IgD-negative memory B cell (primary cell): ENCODE measurements at regions not wholly inside any gene's neighbourhood (a gene's known extent, or its start where the extent isn't known, plus 50 kb on each side); places are given as distances from the start of the nearest gene placed in this dataset.
"Not testable (repeated sequence)": the region's sequence is repeated elsewhere in the genome, so short reads cannot be mapped to it uniquely, and the experiment has no call there.

Source experiments
- H3K27ac Mint-ChIP-seq, 3 donors: one replicate each; pipeline ENCODE4 v1.8.0; 2020 to 2022; ENCODE audit warnings: mild to moderate bottlenecking in 3 of 3, mixed read lengths in 3 of 3, moderate library complexity in 1 of 3
- H3K27me3 Mint-ChIP-seq: one replicate; pipeline ENCODE4 v1.8.0; 2021; ENCODE audit warnings: mixed read lengths
- H3K36me3 Mint-ChIP-seq: one replicate; pipeline ENCODE4 v1.8.0; 2020; ENCODE audit warnings: mild to moderate bottlenecking, mixed read lengths
- H3K4me1 Mint-ChIP-seq, 3 donors: one replicate each; pipeline ENCODE4 v1.8.0; 2020 to 2022; ENCODE audit warnings: mixed read lengths in 3 of 3, mild to moderate bottlenecking in 1 of 3
- H3K4me3 Mint-ChIP-seq, 4 donors: one replicate each; pipeline ENCODE4 v1.8.0; 2020 to 2022; ENCODE audit warnings: mild to moderate bottlenecking in 4 of 4, mixed read lengths in 4 of 4, moderate library complexity in 3 of 4
- H3K9me3 Mint-ChIP-seq, 3 donors: one replicate each; pipeline ENCODE4 v1.8.0; 2020 to 2021; ENCODE audit warnings: mixed read lengths in 3 of 3, mild to moderate bottlenecking in 1 of 3

DNA sequence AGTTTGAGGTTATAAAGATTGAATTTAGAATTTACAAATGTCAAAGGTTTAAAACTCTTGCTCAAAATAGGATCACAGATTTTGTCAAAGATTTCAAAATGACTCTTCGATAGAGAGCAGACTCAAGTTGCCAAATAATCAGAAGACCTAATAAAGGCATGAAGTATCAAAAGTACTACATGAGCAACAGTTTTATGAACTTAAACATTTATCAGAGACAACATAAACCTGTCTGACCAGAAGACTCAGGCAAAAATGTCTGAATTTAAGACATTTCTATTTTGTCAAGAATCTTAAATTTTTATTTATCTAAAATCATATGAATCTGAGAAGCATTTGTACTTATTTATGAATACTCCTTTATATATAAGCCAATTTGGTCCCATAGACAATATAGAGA is 330.9 kb downstream of the PTPRU start:
- Mint-ChIP-seq H3K9me3 (peaks cover 7 to 35% (median 9%) of the 10 kb centered on the region in 3 donors), H3K4me1 (no peaks in the 10 kb centered on the region), H3K4me3 (no peak overlapping the region), H3K36me3 (peaks cover 3% of the 10 kb centered on the region), H3K27ac (no peak overlapping the region), H3K27me3 (no peaks in the 10 kb centered on the region)

DNA sequence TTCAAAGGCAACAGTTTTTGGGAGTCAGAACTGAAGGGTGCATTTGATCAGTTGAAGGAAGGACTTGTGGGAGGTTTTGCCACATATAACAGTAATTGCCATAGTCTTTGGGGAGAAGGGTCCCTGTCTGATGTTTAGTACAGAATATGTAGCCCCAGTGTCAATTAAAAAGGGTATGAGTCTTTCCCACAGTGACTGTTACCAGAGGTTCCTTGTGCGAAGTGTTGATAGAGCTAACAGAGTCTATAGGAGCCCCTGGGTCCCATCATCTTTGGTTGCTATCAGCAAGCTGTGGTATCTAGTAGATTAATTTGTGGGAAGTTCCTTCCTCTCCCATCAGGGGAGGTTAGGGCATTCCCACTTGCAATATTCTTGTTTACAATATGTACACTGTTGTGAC is 329.2 kb downstream of the PTPRU start:
- no peaks in the 10 kb centered on the region for H3K4me1 Mint-ChIP-seq
- peaks cover 7 to 35% (median 9%) of the 10 kb centered on the region in 3 donors for H3K9me3 Mint-ChIP-seq
- no peak overlapping the region for H3K4me3 Mint-ChIP-seq
- no peaks in the 10 kb centered on the region for H3K27me3 Mint-ChIP-seq
- no peak overlapping the region for H3K27ac Mint-ChIP-seq
- H3K36me3 Mint-ChIP-seq, result peaks cover 3% of the 10 kb centered on the region

DNA sequence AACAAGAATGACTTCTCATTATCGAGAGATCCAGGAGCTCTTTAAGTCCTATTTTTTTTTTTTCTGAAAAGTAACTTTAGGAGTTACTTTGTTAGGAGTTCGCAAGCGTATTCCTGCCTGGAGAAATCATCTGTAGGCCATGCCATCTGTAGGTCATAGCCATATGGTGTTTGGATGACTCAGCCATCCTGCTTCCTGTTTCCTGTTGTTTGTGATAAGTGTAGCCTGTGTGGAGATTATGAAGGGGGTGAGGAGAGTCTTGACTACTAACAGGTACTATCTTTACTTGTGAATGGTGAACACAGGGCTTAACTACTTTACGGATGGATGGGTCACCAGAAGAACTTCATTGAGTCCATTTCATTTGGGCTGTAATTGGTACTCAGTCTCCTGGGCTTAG is 327.2 kb downstream of the PTPRU start:
- H3K36me3 Mint-ChIP-seq, result peaks cover 3% of the 10 kb centered on the region
- H3K27ac Mint-ChIP-seq, result no peak overlapping the region
- H3K4me1 Mint-ChIP-seq, result no peaks in the 10 kb centered on the region
- no peaks in the 10 kb centered on the region for H3K27me3 Mint-ChIP-seq
- peaks cover 7 to 35% (median 8%) of the 10 kb centered on the region in 3 donors for H3K9me3 Mint-ChIP-seq
- no peak overlapping the region for H3K4me3 Mint-ChIP-seq

GRCh38 chr1:29563092-29563491 is 326.8 kb downstream of the PTPRU start:
- Mint-ChIP-seq H3K4me1 (no peaks in the 10 kb centered on the region), H3K27ac (no peak overlapping the region), H3K4me3 (no peak overlapping the region), H3K27me3 (no peaks in the 10 kb centered on the region), H3K36me3 (peaks cover 3% of the 10 kb centered on the region), H3K9me3 (peaks cover 7 to 32% (median 8%) of the 10 kb centered on the region in 3 donors)

DNA sequence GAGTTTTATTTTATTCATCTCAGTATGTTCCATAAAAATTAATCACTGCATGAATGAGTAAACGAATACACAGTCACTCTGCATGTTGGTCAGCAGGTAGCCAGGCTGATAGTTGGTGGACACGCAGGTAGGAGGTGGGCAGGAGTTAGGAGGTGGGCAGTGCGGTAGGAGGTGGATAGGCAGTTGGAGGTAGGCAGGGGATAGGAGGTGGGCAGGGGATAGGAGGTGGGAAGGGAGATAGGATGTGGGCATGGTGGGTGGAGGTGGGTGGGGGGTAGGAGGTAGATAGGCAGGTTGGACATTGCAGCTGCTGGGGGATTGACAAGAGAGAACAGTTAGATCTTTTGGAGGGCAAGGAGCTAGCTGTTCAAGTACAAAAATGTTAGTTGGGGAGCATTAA is 322.7 kb downstream of the PTPRU start:
- no peaks in the 10 kb centered on the region for H3K4me1 Mint-ChIP-seq
- no peak overlapping the region for H3K4me3 Mint-ChIP-seq
- peaks cover 3 to 16% (median 5%) of the 10 kb centered on the region in 3 donors for H3K9me3 Mint-ChIP-seq
- no peaks in the 10 kb centered on the region for H3K27me3 Mint-ChIP-seq
- no peak overlapping the region for H3K27ac Mint-ChIP-seq
- H3K36me3 Mint-ChIP-seq, result peaks cover 3% of the 10 kb centered on the region

GRCh38 chr1:29557701-29558600 is 321.6 kb downstream of the PTPRU start:
- H3K9me3 Mint-ChIP-seq, result peaks cover 0 to 7% (median 0%) of the 10 kb centered on the region in 3 donors
- H3K27ac Mint-ChIP-seq, result no peak overlapping the region
- no peaks in the 10 kb centered on the region for H3K4me1 Mint-ChIP-seq
- no peaks in the 10 kb centered on the region for H3K27me3 Mint-ChIP-seq
- H3K4me3 Mint-ChIP-seq, result no peak overlapping the region
- H3K36me3 Mint-ChIP-seq, result peaks cover 1% of the 10 kb centered on the region

DNA sequence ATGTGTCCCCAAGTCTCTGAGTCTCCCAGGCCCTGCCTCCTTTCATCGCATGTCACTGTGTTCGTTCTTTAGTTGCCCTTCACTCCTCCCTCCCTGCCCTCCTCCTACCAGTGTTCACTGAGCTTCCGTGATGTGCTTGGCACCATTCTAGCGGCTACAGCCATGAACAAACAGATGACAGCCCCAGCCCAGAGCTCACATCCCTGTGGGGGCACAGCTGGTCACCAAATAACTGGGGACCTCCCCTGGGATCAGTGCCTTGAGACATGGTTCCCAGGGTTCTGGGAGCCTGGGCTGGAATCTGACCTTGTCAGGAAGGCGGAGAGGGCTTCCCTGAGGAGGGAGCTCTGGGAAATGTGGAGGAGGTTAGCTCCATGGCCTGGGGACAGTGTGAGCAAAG is 320.7 kb downstream of the PTPRU start:
- Mint-ChIP-seq H3K27ac (no peak overlapping the region), H3K36me3 (no peaks in the 10 kb centered on the region), H3K27me3 (no peaks in the 10 kb centered on the region), H3K4me1 (no peaks in the 10 kb centered on the region), H3K9me3 (no peaks in the 10 kb centered on the region), H3K4me3 (peak overlapping the region in 1 of 4 donors; percentile 83)

DNA sequence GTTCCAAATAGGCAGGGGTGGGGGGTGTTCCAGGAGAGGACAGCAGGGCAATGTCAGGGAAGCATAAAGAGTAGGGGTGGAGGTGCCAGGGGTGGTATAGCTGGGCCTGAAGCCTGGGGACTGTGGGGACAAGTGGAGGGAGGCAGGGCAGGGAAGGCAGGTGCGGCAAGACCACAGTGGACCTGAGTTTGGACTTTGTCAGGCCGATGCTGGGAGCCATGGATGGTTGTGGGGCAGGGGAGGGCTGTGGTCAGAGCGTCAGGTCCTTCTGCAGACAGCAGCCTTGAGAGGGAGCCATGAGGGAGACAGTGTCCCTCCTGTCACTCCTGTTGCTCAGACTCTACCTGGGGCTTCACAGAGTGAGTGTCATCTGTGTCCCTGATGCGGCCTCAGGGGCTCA is 320.3 kb downstream of the PTPRU start:
- Mint-ChIP-seq H3K27ac (no peak overlapping the region), H3K36me3 (no peaks in the 10 kb centered on the region)

GRCh38 chr1:29555043-29555620 is 318.8 kb downstream of the PTPRU start:
- H3K36me3 Mint-ChIP-seq, result no peaks in the 10 kb centered on the region
- no peaks in the 10 kb centered on the region for H3K9me3 Mint-ChIP-seq
- H3K27ac Mint-ChIP-seq, result no peak overlapping the region
- H3K4me3 Mint-ChIP-seq, result no peak overlapping the region
- H3K27me3 Mint-ChIP-seq, result no peaks in the 10 kb centered on the region
- no peaks in the 10 kb centered on the region for H3K4me1 Mint-ChIP-seq

More for the DNA sequence above, 320.3 kb downstream of the PTPRU start:
- Mint-ChIP-seq H3K4me3 (no peak overlapping the region), H3K9me3 (no peaks in the 10 kb centered on the region), H3K4me1 (no peaks in the 10 kb centered on the region), H3K27me3 (no peaks in the 10 kb centered on the region)

DNA sequence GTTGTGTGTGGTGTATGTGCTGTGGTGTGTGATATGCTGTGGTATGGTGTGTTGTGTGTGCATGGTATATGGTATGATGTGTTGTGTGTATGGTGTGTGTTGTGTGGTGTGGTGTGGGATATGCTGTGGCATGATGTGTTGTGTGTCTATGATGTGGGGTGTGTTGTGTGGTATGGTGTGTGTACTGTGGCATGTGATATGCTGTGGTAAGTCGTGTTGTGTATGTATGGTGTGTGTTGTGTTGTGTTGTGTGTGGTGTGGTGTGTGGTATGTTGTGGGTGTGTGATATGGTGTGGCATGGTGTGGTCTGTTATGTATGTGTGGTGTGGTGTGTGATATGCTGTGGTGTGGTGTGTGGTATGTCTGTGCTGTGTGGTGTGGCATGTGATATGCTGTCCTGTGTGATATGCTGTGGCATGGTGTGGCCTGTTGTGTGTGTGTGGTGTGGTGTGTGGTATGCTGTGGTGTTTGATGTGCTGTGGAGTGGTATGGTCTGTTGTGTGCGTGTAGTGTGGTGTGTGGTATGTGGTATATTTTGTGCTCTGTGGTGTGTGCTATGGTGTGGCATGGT is 318.0 kb downstream of the PTPRU start:
- H3K4me3 Mint-ChIP-seq, result no peak overlapping the region
- H3K4me1 Mint-ChIP-seq, result no peaks in the 10 kb centered on the region
- H3K9me3 Mint-ChIP-seq, result no peaks in the 10 kb centered on the region
- no peaks in the 10 kb centered on the region for H3K36me3 Mint-ChIP-seq
- H3K27me3 Mint-ChIP-seq, result peaks cover 7% of the 10 kb centered on the region
- H3K27ac Mint-ChIP-seq, result no peak overlapping the region

DNA sequence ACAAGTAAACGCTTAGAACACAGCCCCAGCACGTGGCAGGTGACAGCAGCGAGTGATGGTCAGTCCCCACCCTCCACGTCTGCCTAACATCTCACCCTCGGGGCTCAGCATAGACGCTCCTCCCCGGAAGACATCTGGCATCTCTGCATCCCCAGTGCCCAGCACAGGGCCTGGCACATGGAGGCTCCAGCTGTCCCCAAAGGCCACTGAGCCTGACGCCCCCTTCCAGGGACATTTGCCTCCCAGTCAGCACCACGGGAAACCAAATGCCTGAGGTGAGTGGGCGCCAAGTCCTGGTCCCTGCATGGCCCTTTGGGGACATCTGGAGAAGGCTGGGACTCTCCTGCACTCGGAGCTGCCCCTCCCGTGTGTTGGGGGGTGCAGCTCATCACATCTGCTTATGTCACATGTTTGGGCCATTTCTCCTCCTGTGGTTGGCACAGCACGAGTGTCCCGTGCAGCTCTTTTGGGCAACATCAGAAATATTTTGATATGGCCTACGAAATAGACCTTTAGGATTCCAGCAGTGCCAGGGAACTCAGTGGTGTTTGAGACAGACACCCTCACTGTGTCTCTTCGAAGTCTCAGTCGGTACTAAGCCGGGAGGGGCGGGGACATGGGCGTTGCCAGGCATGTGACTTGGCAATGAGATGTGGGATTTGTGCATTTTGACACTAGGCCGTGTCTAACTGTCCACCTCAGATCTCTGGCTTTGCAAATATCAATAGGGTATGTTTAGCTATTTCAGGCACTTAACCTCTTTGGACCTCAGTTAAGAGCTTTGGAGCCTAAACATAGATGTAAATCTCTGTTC is 315.0 kb downstream of the PTPRU start:
- Mint-ChIP-seq H3K36me3 (no peaks in the 10 kb centered on the region), H3K4me1 (no peaks in the 10 kb centered on the region), H3K27me3 (peaks cover 9% of the 10 kb centered on the region), H3K9me3 (peaks cover 0 to 2% (median 0%) of the 10 kb centered on the region in 3 donors), H3K4me3 (no peak overlapping the region), H3K27ac (no peak overlapping the region)

DNA sequence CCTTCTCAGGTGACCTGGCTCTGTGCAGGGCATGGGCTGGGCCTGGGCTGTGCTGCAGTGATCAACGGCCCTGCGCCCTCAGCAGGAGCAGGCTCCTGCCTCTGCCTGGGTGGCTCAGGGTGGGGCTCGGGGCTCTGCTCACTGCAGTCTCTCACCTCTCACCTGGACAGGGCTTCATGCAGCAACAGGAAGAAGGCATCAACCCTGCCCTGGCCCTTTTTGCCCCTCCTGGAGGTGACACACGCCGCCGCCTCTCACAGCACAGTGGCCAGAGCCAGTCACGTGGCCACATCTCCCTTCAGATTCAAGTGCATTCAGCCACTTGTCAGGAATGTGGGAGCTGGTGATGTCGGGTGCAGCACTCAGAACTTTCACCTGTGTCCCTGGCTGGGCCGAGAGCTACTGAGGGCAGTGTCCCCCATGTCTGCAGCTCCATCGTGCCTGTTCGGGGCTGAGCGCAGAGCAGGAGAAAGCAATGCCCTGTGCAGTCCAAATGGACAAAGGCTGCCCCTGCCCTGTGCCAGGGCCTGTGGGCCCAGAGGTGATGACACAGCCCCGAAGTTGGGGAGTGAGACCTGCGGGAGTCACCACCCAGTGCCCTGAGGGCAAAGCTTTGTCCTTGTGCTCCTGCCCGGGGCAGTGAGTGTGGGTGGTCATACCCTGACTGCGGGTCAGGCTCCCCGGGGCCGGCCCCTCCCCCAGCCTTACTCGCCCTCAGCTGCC is 314.0 kb downstream of the PTPRU start:
- Mint-ChIP-seq H3K4me1 (no peaks in the 10 kb centered on the region), H3K4me3 (no peak overlapping the region), H3K27ac (no peak overlapping the region), H3K36me3 (no peaks in the 10 kb centered on the region), H3K27me3 (peaks cover 9% of the 10 kb centered on the region), H3K9me3 (peaks cover 0 to 2% (median 0%) of the 10 kb centered on the region in 3 donors)

DNA sequence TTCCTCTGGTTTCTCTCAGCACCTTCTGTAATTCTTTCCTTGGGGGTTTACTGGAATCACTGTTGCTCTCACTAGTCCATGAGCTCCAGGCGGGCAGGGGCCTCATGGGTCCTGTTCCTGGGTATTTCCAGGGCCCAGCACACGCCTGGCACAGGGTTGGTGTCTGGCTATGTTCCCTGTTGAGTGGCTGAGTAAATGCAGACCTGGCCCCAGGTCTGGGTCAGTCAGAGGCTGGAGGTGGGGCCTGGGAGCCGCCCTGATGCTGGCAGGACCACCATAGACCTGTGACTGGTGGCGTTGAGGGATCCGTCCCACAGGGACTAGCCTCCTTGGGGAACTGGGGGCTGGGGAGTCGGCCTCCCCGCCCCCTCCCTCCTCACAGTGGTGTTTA is 313.4 kb downstream of the PTPRU start:
- not testable (repeated sequence) for H3K27ac Mint-ChIP-seq, H3K9me3 Mint-ChIP-seq, H3K4me3 Mint-ChIP-seq, H3K4me1 Mint-ChIP-seq, H3K27me3 Mint-ChIP-seq, H3K36me3 Mint-ChIP-seq

DNA sequence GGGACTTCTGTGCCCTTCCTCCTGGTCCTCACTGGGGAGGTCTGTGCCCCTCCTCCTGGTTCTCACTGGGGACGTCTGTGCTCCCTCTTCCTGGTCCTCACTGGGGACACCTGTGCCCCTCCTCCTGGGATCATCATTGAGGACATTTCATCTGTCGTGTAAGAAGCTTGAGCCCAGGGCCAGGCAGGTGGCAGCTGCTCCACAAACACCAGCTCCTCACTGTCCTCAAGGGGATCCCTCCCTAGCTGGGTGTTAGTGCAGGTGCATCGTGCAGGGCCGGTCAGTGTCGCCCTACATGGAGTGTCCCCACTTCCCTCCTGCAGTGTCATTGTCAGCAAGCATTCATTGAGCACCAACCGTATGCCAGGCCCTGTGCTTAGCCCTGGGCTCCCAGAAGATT is 312.7 kb downstream of the PTPRU start:
- H3K27ac Mint-ChIP-seq, result no peak overlapping the region

More for the DNA sequence above, 312.7 kb downstream of the PTPRU start:
- Mint-ChIP-seq H3K4me1 (no peaks in the 10 kb centered on the region), H3K4me3 (no peak overlapping the region), H3K27me3 (peaks cover 9% of the 10 kb centered on the region), H3K36me3 (no peaks in the 10 kb centered on the region), H3K9me3 (peaks cover 0 to 2% (median 0%) of the 10 kb centered on the region in 3 donors)
